Esophagus (tissue), 2 donors: ENCODE measurements at regions not wholly inside any gene's neighbourhood (a gene's known extent, or its start where the extent isn't known, plus 50 kb on each side); places are given as distances from the start of the nearest gene placed in this dataset.

Source experiments
- H3K27ac ChIP-seq, 2 donors: one replicate each; pipeline ENCODE4 v1.5.1; 2013; ENCODE audit warnings: low read depth in 2 of 2, mild to moderate bottlenecking in 2 of 2, inconsistent platforms in 1 of 2, low read length in 1 of 2, moderate library complexity in 1 of 2
- H3K27me3 ChIP-seq, 2 donors: one replicate each; pipeline ENCODE4 v1.6.1; 2013; ENCODE audit warnings: low read length in 2 of 2, control low read depth in 1 of 2, mild to moderate bottlenecking in 1 of 2; ENCODE audit not compliant: insufficient read depth in 2 of 2, control insufficient read depth in 1 of 2
- H3K36me3 ChIP-seq, 2 donors: one replicate each; pipeline ENCODE4 v1.6.1; 2013; ENCODE audit warnings: low read length in 1 of 2; ENCODE audit not compliant: control insufficient read depth in 2 of 2, insufficient read depth in 2 of 2
- H3K4me1 ChIP-seq, 2 donors: one replicate each; pipeline ENCODE4 v1.6.1; 2013; ENCODE audit warnings: low read length in 1 of 2; ENCODE audit not compliant: control insufficient read depth in 2 of 2, insufficient read depth in 2 of 2
- H3K4me3 ChIP-seq, 2 donors: one replicate each; pipeline ENCODE4 v1.5.1; 2013; ENCODE audit warnings: low read length in 2 of 2, mild to moderate bottlenecking in 2 of 2, low read depth in 1 of 2, moderate library complexity in 1 of 2
- H3K9me3 ChIP-seq, 2 donors: one replicate each; pipeline ENCODE4 v1.6.1; 2013; ENCODE audit warnings: mild to moderate bottlenecking in 2 of 2, low read depth in 1 of 2, low read length in 1 of 2, moderate library complexity in 1 of 2; ENCODE audit not compliant: control insufficient read depth in 2 of 2, insufficient read depth in 1 of 2
- WGBS, 2 donors: extraction: QIAGEN DNeasy Blood & Tissue Kit; methylation state at CpG; one replicate each; pipeline ENCODE4 v1.1.7; 2013; 5-methylcytosine and 5-hydroxymethylcytosine counted together
- donor health status: healthy with polysubstance abuse.
- donor health status: Bipolar disorder and iron deficiency.

DNA sequence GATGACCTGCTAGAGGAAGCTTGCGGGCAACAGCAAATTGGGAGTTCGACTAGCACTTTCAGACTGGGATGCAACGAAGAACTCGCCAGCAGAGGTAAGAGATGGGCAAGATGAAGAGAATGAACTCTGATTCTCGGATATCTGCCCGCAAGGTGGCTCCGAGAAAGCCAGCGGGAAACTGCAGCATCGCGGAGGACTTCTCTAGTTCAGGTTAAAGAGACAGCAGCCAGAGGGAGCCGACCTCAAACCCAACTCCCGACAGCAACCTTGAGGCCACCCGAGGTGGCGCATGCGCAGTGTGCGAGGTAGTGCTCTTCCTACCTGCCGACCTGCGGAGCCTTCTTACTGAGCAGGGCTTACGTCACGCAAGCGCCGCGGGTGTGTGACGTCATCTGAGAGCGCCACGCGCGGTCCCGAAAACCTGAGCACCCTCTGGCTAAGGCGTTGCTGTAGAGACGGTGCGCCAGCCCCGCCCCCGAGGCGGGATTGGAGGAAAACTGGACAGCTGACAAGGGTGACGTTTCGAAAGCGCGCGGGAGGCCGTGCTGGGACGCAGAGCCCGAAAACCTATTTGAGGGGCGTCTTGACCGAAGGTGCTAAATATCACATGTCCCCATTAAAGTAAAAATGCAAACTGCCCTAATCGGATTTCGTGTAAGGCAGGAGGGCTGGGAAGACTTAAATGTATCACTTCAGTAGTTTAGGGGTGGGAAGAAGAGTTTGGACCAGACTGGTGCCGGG lies 110.5 kb upstream of the SLC25A33 start:
- H3K27me3 ChIP-seq, result no peaks in the 10 kb centered on the region
- H3K4me3 ChIP-seq, result peak overlapping the region; percentile 43 to 56
- peaks cover 0 to 8% of the 10 kb centered on the region in 2 donors for H3K4me1 ChIP-seq
- H3K27ac ChIP-seq, result peak overlapping the region; percentile 81 to 96
- H3K36me3 ChIP-seq, result no peaks in the 10 kb centered on the region
- no peaks in the 10 kb centered on the region for H3K9me3 ChIP-seq
- 3 to 4% methylated on average over 48 of the region's 48 CpGs for WGBS, 2 donors

DNA sequence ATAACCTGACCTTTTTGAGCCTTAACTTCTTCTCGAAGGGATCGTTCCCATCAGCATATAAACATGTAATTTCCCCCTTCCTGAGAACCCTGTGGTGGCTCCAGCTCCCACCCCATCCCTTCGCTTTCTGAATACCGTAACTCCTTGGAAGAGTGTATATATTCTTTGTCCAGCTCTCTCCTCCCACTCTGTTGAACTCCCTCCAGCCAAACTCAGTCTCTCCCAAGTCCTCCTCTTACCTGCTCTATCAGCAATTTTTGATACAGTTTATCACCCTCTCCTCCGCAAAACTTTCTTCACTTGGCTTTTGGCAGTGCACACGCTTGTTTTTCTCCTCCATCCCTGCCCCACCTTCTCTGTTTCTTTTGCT lies 109.9 kb upstream of the SLC25A33 start:
- Histone ChIP-seq H3K36me3 (no peaks in the 10 kb centered on the region), H3K4me3 (peak overlapping the region; percentile 28 to 56), H3K27me3 (no peaks in the 10 kb centered on the region), H3K27ac (peak overlapping the region; percentile 75 to 77), H3K9me3 (no peaks in the 10 kb centered on the region), H3K4me1 (peaks cover 0 to 8% of the 10 kb centered on the region in 2 donors)
- WGBS, 2 donors, result 25 to 47% methylated on average over 6 of the region's 6 CpGs

GRCh38 chr1:9434247-9435152 lies 104.8 kb upstream of the SLC25A33 start:
- no peaks in the 10 kb centered on the region for H3K27me3 ChIP-seq
- no peak overlapping the region for H3K27ac ChIP-seq
- H3K36me3 ChIP-seq, result no peaks in the 10 kb centered on the region
- 72 to 79% methylated on average over 11 of the region's 11 CpGs for WGBS, 2 donors
- H3K4me1 ChIP-seq, result peaks cover 0 to 9% of the 10 kb centered on the region in 2 donors
- H3K4me3 ChIP-seq, result no peak overlapping the region
- H3K9me3 ChIP-seq, result no peaks in the 10 kb centered on the region

GRCh38 chr1:9435153-9435636 lies 104.1 kb upstream of the SLC25A33 start:
- H3K27me3 ChIP-seq, result no peaks in the 10 kb centered on the region
- no peaks in the 10 kb centered on the region for H3K9me3 ChIP-seq
- 54 to 60% methylated on average over 4 of the region's 4 CpGs for WGBS, 2 donors
- H3K36me3 ChIP-seq, result no peaks in the 10 kb centered on the region
- no peak overlapping the region for H3K4me3 ChIP-seq
- no peak overlapping the region for H3K27ac ChIP-seq
- H3K4me1 ChIP-seq, result peaks cover 0 to 10% of the 10 kb centered on the region in 2 donors

- peaks cover 0 to 10% of the 10 kb centered on the region in 2 donors for H3K4me1 ChIP-seq
- H3K4me3 ChIP-seq, result no peak overlapping the region
- no peaks in the 10 kb centered on the region for H3K9me3 ChIP-seq
- no peaks in the 10 kb centered on the region for H3K27me3 ChIP-seq
- 45 to 80% methylated on average over 5 of the region's 5 CpGs for WGBS, 2 donors
- H3K36me3 ChIP-seq, result no peaks in the 10 kb centered on the region
- H3K27ac ChIP-seq, result peak overlapping the region in 1 of 2 donors; percentile 36
These were observed 103.2 kb upstream of the SLC25A33 start for GRCh38 chr1:9435854-9436640.

DNA sequence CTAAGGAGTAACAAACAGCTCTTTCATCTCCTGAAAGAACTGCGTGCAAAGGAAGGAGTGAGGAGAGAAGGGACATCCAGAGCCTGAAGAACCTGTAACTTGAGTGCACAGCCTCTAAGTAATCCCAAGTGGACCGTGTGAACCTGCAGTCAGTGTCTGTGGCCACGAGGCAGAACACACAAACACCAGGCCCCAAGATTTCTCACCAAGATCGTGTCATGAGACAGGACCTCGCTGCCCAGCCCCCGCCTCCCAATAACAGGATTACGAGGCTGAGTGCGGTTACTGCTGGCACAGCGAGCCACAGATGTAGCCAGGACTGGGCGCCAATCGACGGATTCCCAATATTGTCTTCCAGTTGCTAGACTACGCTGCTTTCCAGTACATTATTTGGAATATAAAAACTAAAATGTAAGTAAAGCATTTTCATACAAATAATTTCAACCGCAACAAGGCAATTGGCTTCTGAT lies 101.3 kb upstream of the SLC25A33 start:
- Histone ChIP-seq H3K4me3 (no peak overlapping the region), H3K4me1 (peaks cover 0 to 10% of the 10 kb centered on the region in 2 donors)
- WGBS, 2 donors, result 63 to 66% methylated on average over 14 of the region's 14 CpGs

DNA sequence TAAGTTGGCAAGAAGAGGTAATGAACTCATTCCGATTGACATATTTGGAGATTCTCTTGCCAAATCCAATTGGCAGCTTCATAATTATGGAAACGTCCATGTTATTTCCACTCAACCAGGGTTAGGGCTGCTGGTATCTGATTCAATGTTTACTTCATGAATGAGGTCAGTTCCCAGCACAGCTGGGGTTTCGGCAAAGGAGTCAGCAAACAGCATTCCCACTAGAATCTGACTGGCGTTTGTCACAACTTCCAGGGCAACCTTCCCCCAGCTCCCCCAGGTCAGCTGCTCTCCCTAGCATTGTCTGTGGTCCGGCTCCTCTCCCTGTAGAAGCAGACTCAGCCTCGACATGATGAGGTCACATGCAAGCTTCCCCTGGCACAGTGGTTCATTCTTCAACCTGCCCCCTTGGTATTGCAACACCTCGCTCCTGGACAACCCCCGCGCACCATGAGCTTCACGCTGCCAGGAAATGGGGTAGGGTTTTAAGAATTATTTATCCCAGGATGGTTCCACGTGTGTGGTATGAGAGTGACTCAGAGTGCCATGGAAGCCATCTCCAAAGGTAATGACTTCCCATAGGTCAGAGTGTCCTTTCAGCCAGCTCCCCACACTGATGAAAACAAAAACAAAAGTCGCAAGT lies 100.7 kb upstream of the SLC25A33 start:
- H3K27me3 ChIP-seq, result no peaks in the 10 kb centered on the region
- H3K4me1 ChIP-seq, result peaks cover 0 to 10% of the 10 kb centered on the region in 2 donors
- no peaks in the 10 kb centered on the region for H3K9me3 ChIP-seq
- H3K36me3 ChIP-seq, result no peaks in the 10 kb centered on the region
- no peak overlapping the region for H3K4me3 ChIP-seq
- 42 to 53% methylated on average over 12 of the region's 12 CpGs for WGBS, 2 donors
- peak overlapping the region in 1 of 2 donors; percentile 55 for H3K27ac ChIP-seq

More for the DNA sequence above, 101.3 kb upstream of the SLC25A33 start:
- Histone ChIP-seq H3K27me3 (no peaks in the 10 kb centered on the region), H3K36me3 (no peaks in the 10 kb centered on the region), H3K9me3 (no peaks in the 10 kb centered on the region), H3K27ac (peak overlapping the region; percentile 13 to 65)

- 77 to 78% methylated on average over 9 of the region's 9 CpGs for WGBS, 2 donors
- Histone ChIP-seq H3K9me3 (no peaks in the 10 kb centered on the region), H3K27me3 (no peaks in the 10 kb centered on the region), H3K36me3 (no peaks in the 10 kb centered on the region), H3K4me1 (peaks cover 0 to 12% of the 10 kb centered on the region in 2 donors), H3K4me3 (no peak overlapping the region), H3K27ac (peak overlapping the region in 1 of 2 donors; percentile 21)
These were observed 100.0 kb upstream of the SLC25A33 start for GRCh38 chr1:9439074-9439761.
